ENCODE measurements at regions not wholly inside any gene's neighbourhood (a gene's known extent, or its start where the extent isn't known, plus 50 kb on each side); places are given as distances from the start of the nearest gene placed in this dataset.

DNA sequence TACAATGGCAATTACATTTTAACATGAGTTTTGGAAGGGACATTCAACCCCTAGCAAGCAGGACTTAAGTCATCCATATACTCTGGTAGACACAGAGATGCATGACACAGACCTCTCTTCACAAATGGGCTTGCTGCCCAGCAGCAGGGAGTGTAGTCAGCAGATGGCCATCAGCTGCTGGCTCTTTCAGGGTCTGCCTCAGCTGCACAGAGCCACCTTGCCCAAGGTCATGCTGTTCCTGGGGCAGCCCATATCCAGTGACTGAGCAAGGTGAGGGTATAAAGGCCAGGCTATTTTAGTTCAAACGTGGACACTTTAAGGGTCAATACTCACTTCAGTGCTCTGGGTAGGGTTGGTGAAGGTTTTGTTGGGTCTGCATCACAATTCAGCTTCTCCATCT lies 58.3 kb upstream of the JDP2 start:
- ATAC-seq: peak in 1 of 2 donors; percentile 84
- DNase-seq: no peak
- intact Hi-C loops (cut with DNase I): no loop called here

DNA sequence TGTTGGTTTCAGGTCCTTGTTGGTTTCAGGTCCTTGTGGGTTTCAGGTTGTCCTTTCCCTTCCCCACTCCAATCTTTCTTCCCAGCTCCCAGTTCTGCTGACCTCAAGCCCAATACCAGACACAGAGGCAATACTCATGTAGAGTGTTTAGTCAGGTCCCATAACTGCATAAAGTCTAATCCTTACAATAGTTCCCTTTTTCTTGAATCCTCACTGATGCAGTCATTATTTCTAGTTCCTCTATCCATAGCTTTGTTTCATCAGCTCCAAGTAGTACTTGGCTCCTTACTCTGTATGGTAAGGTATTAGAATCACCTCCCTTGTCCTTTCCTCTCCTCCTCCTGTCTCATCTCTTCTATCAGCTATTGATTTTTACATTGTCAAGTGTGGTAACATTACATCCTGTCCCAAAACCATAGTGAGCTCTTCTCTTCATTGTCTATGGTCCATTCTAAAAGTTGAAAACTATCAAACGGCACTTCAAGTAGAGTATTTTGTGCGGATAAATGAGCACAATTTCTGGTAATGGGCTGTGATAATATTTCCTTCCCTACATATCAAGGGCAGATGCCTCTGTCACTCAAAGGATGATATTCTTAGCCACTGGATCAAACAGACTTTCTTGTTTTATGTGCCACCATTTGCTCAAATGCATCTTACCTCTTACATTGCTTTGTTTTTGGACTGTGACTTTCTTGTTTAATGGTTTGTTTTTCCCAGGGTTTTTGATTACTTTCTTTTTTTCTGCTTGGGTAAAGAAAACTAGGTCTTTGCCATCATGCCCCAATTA lies 57.2 kb upstream of the JDP2 start:
- ATAC-seq (peak in 1 of 2 donors; percentile 48), DNase-seq (no peak)
- intact Hi-C loops (cut with DNase I): no loop called here

DNA sequence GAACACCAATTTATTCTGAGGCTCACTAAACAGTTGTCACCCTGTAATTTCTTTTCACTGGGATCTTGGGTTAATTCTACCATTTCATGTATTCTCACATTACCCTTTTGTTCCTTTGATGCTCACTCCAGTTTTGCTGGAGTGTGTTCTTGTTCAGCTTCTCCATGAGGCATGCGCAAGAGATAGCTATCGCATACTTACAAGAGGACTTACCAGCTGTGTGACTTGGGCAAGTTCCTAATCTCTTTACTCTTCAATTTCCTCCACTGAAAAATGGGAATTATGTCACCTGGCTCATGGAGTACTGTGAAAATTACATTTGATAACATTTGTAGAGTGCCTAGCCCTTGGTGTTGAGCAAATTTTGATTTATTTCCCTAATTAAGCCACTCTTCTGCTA lies 56.5 kb upstream of the JDP2 start:
- DNase-seq: no peak
- no peak for ATAC-seq
- intact Hi-C loops (cut with DNase I): no loop called here

DNA sequence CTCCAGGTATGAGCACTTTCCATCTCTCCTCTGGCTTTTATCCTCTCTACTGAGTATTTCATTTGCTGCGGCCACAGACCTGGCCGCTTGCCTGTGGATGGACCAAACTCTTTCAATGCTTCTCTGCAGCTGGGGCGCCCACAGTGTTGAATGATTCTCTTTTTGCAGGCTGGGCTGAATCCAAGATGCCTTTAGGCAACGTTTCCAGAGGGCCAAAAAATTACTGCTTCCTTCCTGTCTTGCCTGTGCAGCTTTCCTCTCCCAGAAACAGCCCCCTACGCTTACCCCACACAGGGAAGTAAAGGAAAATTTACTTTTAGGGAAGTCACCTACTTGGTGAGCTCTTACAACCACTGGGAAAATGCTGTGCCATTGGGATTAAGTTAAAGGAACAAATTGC lies 55.6 kb upstream of the JDP2 start:
- no peak for DNase-seq
- intact Hi-C loops (cut with DNase I): no loop called here
- peak; percentile 12 to 30 for ATAC-seq

DNA sequence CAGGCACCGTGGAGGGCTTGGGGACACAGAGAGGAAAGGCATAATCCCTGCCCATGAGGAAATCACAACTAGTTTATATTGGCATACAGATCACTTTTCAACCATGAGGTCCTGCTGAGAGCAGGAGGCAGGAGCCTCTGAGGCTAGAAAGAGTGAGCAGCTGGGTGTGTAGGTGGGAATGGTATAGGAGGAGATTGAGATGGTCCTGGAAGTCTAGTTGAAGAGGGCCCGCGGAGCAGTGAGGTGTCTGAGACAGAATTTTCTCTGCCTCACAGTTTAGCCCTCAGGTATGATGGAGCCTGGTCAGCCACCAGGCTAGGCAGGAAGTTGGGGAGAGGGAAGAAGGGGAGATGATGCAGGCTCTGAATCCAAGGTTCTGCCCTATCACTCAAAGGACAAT lies 54.7 kb upstream of the JDP2 start:
- DNase-seq: no peak
- ATAC-seq: no peak
- intact Hi-C loops (cut with DNase I): no loop called here

DNA sequence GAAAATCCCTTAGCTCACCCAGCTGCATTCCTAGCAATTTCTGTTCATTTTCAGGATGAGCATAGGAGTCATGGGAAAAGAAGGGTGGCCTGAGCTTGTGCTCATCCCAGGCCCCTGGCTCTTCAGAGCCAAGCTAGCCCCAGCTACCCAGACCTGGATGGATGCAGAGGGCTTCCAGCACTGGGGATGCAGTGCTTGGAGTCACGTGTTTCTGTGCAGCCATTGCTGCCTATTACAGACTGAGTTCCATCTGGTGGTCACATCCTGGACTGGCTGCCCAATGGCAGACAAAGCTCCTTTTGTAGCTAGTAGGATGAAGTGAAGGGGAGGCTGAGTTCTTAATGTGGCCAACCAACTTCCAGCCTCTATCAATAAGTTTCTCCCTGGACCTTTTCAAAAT lies 54.2 kb upstream of the JDP2 start:
- ATAC-seq (no peak), DNase-seq (no peak)
- intact Hi-C loops (cut with DNase I): no loop called here

DNA sequence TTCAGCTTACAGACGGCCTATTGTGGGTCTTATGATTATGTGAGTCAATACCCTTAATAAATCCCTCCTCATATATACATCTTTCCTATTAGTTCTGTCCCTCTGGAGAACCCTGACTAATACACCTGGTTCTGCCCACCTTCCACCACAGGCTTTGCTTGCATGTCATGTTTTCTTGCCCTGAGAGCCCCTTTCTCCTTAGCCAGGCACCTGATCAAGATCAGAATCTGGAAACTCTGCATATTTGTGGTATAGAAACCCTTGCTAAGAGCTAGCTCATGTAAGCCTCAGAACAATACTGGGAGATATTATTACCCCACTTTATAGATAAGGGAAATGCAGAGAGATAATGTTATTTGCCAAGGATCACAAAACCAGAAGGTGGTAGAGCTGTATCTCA lies 52.9 kb upstream of the JDP2 start:
- no peak for DNase-seq
- ATAC-seq: no peak
- intact Hi-C loops (cut with DNase I): no loop called here

DNA sequence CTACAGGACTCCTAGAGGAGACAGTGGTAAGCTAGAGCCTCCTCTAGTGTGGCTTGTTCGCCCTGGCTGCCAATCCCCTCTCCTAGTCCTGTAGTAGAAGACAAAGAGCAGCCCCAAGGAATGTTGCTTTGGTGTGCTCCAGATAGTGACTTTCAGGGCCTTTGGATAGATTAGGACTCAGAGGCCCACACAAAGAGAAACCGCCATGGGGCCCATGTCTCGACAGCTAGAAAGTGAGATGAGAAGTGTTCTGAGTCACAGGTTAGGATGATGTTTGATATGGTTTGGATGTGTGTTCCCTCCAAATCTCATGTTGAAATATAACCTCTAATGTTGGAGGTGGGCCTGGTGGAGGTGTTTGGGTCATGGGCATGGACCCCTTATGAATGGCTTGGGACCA lies 51.8 kb upstream of the JDP2 start:
- ATAC-seq: no peak
- intact Hi-C loops (cut with DNase I): no loop called here
- DNase-seq: no peak

All from left cardiac atrium (tissue), 4 donors.